HG03039 (cell line): ENCODE measurements at regions not wholly inside any gene's neighbourhood (a gene's known extent, or its start where the extent isn't known, plus 50 kb on each side); places are given as distances from the start of the nearest gene placed in this dataset.

ENCODE experiments used
- ATAC-seq: cut with Tn5 transposase; IDR thresholded peaks from one replicate; pipeline ENCODE4 v1.9.1; 2021; ENCODE audit warnings: mild to moderate bottlenecking, moderate library complexity; ENCODE audit not compliant: unreplicated experiment

DNA sequence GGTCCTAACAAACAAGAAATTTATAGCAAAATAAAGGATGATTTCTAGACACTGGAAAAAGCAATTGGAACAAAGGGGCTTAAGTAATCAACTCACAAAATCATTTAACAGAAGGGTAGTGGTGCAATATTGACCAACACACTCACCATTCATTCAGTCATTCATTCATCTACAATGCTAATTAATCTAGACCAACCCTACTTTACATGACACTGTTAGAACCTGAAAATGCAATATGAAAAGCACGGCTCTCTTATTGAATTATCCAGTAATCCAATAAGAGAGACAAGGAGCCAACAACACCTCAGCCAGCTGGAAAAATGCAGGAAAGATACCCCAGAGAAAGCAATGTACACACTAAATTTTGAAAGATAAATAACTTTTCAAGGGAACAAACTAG lies 310.8 kb upstream of the NR5A2 start:
- no peak for ATAC-seq

DNA sequence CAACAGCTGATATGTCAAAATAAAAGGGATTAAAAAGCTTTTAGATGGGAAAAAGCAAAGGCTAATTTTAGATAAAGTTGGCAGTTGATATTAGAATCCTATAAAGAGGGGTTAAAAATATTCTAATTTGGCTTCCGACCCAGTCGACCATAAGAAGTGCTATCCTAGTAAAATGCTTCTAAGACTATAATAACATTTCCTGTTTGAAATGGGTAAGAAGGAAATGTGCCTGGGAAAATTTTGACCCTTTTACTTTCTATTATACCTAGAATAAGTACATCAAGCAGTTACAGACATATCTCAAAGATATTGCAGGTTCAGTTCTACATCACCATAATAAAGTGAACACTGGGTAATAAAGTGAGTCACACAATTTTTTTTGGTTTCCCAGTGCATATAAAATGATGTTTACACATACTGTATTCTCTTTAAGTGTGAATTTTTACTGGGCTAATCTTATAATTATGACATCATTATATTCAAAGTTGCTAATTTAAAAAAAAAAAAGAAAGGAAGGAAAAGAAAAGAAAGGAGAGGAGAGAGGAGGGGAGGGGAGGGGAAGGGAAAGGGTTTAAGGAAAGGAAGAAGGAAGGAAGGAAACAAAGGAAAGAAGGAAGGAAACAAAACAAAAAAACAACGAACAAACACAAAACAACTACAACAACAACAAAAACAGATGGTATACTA lies 308.2 kb upstream of the NR5A2 start:
- no peak for ATAC-seq

DNA sequence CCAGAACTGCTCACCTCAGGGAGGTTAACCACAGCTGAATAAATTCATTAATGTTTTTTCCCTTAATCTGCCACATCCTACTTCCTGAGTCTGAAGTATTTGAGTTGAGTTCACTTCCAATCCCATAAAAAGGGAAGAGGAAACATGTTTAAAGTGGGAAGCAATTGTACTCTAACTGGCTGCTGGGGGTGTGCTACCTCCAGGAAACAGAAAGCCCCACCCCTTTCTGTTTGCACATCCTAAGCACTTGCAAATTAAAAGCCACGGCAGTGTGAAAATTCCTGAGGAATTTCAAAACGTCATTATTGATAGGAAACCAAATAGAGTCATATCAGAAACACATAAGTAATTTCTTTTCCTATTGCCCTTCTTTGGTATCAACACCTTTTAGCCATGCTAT lies 307.0 kb upstream of the NR5A2 start:
- no peak for ATAC-seq

DNA sequence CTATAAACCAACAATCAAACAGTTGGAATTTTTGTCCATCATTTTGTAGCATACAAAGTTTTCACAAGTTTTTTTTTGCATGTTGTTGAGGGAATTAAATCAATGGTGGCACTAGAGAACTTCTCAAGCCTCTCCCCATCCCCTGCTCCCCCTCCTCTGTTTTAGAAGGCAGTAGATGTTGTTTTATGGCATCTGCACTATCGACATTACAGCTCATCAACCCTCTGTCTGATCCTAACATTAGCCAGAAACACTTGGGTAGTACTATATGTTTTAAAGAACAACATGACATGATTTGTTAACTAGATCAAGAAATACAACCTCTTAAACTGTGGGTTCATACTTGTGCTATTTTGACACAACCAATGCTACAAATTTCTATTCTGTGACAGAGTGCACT lies 306.5 kb upstream of the NR5A2 start:
- ATAC-seq = no peak

DNA sequence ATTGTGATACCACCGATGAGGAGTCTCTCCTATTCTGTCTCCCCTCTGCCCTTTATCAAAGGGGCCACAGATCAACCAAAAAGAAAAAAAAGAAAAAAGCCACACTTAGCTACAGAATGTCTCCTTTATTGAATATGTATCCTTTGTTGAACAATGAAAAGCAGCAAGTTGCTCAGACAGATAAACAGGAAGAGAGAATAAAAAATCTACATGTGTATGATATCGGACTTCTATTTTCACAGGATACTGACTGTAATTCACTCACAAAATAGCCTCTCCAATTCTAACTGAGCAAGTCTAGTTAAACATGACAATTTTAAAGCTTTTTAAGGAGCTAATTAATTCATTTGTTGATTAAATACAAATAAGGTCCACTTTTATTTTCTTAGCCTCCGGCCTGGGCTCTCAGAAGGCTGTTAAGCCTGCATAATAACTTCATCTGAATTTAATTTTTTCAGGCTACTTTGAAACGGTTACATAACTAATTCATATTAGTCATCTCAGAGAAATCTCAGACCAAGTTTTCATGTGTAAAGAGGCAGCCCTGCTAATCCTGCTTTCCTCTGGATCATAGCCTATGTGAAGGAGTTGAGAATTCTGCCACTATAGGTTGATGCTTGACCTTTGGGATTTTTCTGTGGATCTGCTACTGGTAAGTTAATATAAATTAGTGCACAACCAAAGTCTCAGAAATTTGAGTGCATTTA lies 304.1 kb upstream of the NR5A2 start:
- no peak for ATAC-seq

DNA sequence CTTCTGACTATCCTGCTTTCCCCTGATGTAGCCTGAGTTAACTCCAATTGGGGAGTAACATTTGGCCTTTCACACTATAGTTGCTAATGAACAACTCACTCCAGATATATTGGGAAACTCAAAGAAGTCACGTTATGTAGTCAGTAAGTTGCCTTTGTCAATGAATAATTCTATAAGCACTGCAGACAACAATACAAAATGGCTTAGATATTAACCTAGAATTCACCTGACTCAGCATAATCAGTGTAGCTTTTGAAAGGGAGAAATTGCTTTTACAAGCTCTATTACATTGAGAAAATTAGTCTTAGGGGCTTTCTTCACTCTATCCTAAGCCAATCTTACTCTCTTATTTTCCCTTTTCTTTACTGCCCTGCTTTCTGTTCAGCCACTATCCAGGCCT lies 303.5 kb upstream of the NR5A2 start:
- no peak for ATAC-seq

DNA sequence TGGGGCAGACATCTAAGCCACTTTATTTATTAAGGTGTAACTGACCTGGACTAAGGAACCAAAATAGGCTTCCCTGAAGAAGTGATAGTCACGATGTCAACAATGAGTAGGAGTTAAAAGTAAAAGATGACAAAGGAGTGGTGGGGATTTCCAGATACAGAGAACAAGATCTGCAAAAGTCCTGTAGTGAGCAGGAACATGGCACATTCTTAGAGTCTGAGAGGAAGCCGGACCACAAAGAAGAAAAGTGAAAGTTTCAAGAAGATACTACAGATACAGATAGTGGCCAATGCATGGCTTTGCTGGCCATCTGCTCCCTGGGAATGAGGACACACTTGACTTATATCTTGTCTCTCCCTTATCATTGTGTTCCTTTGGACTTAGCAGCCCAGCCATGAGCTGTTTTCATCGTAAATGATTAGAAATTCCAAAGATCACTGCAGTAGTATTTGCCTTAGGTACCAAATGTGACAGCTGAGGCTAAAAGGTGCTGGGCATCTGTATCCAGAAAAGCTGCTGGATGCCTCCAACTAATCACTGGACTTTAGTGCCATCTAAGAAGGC lies 302.4 kb upstream of the NR5A2 start:
- ATAC-seq = peak; percentile 83

DNA sequence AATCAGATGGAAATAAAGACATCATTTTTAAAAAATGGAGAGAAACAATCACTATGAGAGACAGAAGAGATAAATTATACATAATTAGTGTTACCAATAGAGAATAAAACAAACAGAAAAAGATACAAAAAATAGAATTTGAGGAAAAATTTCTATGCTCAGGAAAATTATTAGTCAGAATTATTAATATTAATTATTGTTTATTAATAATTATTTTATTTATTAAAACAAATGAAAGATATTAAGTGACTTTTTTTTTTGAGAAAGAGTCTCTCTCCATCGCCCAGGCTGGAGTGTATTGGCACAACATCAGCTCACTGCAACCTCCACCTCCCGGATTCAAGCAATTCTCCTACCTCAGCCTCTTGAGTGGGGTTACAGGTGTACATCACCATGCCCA lies 299.8 kb upstream of the NR5A2 start:
- no peak for ATAC-seq

DNA sequence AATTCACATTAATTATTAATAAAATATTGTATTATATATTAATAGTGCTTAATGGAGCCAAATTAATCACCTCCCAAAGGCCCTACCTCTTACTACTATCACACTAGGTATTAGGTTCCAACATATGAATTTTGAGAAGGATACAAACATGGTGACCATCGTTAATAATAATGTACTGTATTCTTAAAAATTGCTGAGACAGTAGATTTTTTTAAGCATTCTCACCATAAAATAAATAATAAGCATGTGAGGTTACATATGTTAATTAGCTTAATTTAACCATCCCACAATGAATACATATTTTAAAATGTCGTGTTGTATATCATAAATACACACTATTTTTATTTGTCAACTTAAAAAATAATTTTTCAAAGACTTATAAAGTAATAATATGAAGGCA lies 299.2 kb upstream of the NR5A2 start:
- no peak for ATAC-seq

DNA sequence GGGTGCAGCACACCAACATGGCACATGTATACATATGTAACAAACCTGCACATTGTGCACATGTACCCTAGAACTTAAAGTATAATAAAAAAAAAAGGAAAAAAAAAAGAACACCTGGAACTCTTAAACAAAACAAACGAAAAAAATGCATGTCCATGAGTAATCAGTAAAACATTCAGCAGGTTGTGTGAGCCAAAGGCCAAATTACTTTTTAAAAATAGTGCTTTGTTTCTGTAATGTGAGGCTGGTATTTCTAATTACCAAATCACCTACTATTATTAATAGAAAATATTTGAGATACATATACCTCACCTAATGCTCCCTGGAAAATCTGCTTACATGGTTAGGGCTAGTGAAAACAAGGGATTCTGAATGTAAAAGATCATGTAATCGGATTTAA lies 294.4 kb upstream of the NR5A2 start:
- ATAC-seq = no peak

DNA sequence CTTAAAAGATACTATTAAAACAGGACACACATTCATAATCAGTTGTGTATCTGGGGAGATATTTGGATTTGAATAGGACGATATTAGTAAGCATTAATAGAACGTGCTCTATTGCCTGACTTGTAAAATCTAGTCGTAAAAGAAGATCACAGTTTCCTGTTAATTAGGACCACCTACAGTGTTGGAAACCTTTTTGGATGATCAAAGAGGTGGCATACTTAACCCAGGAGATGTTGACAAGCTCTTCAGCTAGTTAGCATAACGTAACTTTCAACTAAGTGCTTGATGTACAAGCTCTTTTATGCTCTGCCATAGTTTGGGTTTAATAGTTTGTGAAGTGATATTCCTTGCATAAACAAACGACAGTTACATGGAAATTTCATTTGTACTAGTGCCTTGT lies 293.3 kb upstream of the NR5A2 start:
- ATAC-seq = no peak

DNA sequence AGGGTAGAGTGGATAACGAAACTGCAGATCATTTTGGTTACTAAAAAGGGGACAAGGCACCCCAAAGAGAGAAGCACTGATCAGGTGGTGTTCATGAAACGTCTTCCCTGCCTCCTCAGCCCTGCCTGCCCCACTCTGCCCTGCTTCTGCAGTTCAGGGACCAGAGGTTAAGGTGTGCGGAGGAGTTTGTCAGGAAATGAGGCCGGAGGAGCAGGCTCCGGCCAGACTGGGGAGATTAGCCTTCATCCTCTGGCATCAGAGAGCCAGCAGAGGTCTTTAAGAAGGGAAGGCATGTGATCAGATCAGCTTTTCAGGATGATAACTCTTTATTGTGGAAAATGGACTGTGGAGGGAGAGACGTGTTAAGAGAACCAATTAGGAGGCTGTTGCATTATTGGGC lies 291.9 kb upstream of the NR5A2 start:
- no peak for ATAC-seq

DNA sequence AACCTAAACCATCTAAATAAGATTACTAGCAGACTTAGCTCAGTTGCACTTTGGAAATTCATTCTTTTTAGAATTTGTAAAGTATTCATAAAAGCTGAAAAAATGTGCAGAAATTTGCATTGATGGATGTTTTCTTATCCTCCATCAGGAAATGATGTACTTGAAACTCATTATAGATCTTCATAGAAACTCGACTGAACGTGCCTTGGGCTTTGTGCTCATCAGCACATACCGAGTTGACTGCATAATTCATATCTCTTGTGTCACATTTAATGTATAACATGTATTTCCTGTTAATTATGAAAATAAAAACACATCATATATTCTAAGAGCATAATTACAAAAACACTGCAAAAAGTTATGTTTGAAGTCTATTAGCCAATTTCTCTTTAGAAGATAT lies 290.9 kb upstream of the NR5A2 start:
- ATAC-seq = no peak

DNA sequence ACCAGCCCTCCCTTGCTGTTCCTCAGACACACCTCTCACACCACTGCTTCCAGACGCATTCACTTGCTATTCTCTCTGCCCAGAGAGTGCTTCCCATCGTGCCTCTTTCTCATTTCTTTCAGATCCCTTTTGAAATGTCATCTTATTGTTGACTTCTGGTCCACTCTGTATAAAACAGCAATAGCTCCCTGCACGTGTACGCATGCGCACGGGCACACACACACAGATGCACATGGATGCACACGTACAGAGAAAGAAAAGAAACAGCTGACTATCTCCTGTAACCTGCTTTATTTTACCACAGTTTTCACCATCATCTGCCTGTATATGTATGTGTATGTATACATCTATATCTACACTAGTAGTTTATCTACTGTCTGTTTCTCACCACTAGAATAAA lies 285.9 kb upstream of the NR5A2 start:
- no peak for ATAC-seq

DNA sequence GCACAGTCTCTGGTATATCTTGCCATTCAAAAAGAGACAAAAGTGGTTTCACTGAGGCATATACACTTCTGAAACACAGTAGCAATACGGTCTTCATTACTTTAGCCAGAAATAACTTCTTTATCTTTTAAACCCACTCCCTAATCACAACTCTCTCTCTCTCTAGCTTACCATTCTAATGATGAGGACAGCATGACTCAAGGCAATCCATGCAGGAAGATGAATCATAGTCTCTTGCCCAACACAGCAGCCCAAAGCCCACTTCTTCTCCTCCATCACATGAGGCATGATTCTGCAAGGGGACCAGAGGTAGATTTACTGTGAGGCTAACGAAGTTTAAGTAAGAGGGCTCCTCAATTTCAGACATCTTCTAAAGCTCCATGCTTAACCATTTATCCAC lies 285.0 kb upstream of the NR5A2 start:
- no peak for ATAC-seq

DNA sequence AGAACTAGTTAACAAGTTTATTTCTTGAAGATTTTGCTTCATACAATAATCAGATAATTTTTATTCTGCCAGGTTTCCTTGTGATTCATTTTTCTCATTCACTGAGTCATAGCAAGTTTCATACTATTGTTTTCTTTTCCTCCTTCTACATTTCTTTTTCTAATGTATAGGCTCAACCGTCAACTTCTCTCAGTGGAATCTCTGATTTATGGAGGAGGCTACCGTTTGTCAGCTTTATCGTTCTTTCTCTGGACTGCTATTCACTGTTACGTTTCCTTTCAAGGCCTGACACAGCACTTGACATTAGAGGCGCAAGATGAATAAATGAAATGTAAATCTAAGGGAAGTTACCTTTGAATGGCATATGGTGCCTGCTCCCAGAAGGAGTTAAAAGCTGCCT lies 284.3 kb upstream of the NR5A2 start:
- ATAC-seq = no peak

DNA sequence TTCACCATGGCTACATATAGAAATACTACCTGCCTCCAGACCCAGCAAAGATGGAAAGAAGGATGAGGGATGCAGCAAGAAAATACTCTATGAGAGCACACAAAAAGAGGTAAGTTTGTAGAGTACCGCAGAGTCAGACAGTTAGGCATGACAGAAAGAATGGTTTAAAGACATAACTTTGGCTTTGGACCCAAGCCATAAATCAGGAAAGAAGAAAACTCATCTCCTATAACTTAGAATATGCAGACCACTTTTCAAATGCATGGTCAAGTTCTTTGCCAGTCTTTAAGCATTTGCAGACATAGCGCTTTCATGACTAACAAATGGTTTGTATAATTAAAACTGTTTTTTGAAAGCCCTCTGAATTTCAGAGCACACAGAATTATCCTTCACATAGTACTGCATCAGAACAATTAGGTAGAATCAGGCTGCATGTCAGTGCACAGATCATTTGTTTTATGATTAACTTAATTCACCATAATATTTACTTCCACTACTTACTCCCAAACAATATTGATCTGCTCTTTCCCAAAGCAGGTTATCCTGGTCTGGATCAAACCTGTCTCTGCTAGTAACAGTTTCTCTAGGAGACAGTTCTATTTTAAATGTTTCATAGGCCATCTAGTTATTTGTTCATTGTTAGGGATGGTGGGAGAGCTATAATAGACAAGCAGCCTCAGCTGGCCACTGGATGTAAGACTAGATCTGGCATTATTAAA lies 280.7 kb upstream of the NR5A2 start:
- no peak for ATAC-seq

DNA sequence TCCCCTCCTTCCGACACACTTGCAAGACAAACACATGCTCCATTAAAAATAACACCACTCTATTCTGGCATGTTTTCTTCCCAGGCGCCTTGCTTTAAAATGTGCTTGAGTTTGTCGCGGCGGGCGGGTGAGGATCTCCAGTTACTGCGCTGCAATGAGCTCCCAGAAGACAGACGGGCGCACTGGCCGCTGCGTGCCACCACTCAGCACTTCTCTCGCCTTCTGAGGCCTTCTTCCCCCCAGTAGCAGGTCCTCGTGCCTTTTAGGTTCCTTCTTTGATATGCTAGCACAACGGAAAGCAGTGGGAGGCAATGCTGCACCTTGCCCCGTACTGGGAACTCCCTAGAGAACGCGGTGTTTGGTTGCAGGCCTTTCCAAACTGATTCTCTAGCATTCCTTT lies 279.5 kb upstream of the NR5A2 start:
- ATAC-seq = no peak

DNA sequence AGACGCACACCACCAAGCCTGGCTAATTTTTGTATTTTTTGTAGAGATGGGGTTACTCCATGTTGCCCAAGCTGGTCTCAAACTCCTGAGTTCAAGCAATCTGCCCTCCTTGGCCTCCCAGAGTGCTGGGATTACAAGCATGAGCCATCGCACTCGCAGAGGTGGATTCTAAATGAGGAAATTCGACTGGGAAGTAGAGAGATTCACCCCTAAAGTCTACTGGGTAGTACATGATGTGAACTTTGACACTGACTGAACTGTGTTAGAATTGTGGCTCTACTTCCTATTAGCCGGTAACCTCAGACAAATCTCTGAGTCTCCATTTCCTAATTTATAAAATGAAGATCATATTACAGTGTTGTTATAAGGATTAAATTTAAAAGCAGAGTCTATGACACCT lies 276.0 kb upstream of the NR5A2 start:
- no peak for ATAC-seq

DNA sequence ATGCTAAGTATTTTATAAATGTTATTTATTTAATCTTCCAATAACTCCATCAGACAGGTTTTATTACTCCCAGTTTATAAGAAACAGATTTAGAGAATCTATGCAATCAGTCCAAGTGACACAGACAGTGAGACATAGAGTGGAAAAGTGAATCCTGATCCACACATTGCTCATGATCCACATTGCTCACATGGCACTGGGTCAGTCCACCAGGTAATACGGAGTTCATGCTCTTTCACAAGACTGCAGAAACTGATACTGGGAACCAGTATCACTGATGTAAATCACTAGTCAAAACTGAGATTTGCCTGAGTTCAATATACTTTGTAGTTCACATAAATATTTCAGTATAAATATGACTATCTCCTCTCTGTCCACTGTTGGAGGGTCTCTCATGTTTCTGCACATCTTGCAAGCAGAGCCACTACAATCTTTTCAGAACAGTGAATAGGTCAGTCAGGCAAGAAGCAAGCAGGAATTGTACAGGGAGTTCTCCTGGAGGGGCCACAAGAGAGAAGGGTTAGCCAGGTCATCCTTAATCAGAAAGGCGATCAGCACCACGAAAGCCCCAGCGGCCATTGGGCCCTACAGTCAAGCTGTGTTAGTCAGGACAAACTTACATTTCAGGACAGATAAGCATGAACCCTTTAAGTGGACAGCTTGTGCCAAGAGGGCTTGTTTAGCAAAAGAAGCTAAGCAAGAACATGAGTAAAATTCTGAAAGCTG lies 275.4 kb upstream of the NR5A2 start:
- ATAC-seq = no peak

DNA sequence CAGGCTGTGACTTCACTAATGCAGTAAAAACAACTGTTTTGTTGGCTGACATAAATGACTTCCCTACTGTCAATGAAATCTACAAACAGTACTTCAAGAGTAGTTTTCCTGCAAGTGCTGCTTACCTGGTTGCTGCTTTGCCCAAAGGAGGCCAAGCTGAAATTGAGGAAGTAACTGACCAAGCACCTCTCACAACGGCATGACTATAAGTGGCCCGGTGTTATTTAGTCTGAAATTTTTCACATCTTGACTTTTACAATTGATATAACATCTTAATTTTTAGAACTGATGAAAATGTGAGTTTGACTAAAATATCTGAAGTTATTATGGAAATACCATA lies 274.9 kb upstream of the NR5A2 start:
- ATAC-seq = no peak
